ENCODE measurements at regions not wholly inside any gene's neighbourhood (a gene's known extent, or its start where the extent isn't known, plus 50 kb on each side); places are given as distances from the start of the nearest gene placed in this dataset.
"Not testable (repeated sequence)": the region's sequence is repeated elsewhere in the genome, so short reads cannot be mapped to it uniquely, and the experiment has no call there.

GRCh38 chr18:73004260-73004659 lies 136.5 kb upstream of the NETO1 start:
- TF ChIP-seq CTCF (IDR thresholded peaks at IDR 0.05) (no peak), ZFX (IDR thresholded peaks at IDR 0.05; ENCODE audit: borderline replicate concordance) (no peak)
- H3K27ac ChIP-seq: no peak overlapping the region

GRCh38 chr18:72999971-73000607 lies 132.3 kb upstream of the NETO1 start:
- no peak overlapping the region for H3K27ac ChIP-seq
- TF ChIP-seq CTCF (IDR thresholded peaks at IDR 0.05): no peak
- TF ChIP-seq ZFX (IDR thresholded peaks at IDR 0.05; ENCODE audit: borderline replicate concordance): no peak

DNA sequence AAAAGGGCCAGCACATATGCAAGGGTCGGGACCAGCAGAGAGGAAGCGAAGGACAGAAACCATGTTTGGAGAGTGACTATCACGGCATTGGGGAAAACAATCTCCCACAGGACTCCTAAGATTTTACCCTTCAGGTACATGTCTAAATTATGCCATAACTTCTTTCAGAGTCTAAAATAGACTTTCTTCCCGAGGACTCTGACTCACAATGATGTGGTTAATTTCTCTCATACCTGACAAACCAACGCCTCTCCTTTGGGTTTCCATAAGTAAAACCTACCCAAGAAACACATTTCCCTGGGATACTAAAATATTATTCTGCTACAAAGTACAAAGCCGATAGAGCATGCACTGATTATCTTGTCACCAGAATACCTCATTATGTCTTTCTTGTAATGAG lies 127.8 kb upstream of the NETO1 start:
- H3K27ac ChIP-seq: no peak overlapping the region
- TF ChIP-seq ZFX (IDR thresholded peaks at IDR 0.05; ENCODE audit: borderline replicate concordance) (no peak), CTCF (IDR thresholded peaks at IDR 0.05) (no peak)

DNA sequence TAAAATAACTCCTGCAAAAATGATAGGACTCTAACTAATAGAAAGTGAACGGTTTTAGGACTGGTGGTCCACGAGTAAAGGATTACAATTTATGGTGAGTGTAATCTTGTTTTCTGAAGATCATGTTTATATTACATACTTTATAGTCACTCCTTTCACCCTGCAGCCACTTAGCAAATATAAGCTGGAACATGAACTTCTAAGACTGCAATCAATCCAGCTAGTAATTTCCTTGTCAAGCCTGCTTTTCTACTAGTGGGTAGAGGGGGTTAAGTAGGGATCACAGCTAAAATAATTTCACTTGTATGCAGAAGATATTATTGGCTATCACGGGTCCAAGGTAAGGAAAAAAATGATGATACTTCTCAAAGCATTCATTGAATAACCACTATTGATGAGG lies 125.5 kb upstream of the NETO1 start:
- no peak for TF ChIP-seq ZFX (IDR thresholded peaks at IDR 0.05; ENCODE audit: borderline replicate concordance)
- TF ChIP-seq CTCF (IDR thresholded peaks at IDR 0.05): no peak
- no peak overlapping the region for H3K27ac ChIP-seq

DNA sequence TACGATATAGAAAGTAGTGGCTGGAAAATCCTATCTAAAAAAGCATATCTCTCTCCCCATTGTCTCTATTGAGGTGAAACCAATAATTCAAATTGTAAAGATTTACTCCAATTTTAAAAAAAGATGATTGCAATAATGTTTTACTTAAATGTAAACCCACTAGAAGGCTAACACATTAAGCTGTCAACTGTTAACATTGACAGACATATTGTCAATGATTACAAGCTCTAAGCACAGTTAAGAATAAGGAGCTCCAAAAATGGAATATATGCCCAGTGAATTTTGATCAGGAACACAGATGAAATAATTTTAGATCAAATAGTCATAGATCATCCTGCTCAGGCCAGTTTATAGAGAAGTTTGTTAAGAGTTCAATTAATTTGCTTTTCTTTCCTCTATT lies 123.6 kb upstream of the NETO1 start:
- no peak overlapping the region for H3K27ac ChIP-seq

GRCh38 chr18:72987570-72987969 lies 119.8 kb upstream of the NETO1 start:
- not testable (repeated sequence) for H3K27ac ChIP-seq

More for the DNA sequence above, 123.6 kb upstream of the NETO1 start:
- TF ChIP-seq ZFX (IDR thresholded peaks at IDR 0.05; ENCODE audit: borderline replicate concordance): no peak
- no peak for TF ChIP-seq CTCF (IDR thresholded peaks at IDR 0.05)

DNA sequence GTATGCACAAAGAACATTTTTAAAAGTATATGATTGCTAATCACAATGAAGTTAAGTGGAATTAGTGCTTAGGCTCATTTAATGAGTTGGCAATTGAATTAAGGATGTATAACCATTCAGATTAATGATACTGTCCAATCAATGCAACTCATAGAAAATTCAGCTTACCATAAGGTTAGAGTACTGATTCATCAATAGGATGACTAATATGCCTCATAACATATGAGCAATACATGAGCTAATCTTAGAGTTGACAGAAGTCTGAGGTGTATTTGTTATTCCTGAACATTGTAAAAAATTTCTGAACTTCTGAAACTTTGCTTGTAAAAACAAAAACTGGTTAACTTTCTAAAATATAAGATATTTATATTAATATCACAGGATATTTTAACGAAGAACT lies 118.3 kb upstream of the NETO1 start:
- H3K27ac ChIP-seq: no peak overlapping the region
- no peak for TF ChIP-seq ZFX (IDR thresholded peaks at IDR 0.05; ENCODE audit: borderline replicate concordance)
- no peak for TF ChIP-seq CTCF (IDR thresholded peaks at IDR 0.05)

DNA sequence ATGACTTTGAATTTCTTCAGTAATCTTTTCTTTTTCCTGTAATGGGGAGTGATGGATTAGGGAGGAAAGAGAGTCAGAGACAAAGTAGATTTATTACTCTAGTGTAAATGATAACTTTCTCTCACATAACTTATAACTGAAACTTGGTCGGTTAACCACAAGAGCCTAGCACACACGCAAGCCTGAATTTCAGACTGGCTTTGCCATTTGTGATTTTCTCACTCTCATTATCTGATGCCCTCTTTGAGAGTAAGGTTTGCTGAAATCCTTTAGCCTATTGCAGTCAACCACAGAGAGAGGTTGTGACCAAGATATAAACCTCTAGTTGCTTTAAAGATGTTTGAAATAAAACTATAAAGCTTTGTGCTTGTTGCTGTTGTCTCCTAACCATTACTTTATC lies 117.9 kb upstream of the NETO1 start:
- no peak overlapping the region for H3K27ac ChIP-seq
- TF ChIP-seq ZFX (IDR thresholded peaks at IDR 0.05; ENCODE audit: borderline replicate concordance) (no peak), CTCF (IDR thresholded peaks at IDR 0.05) (no peak)

All from 22Rv1 (cell line).